Liver (tissue), 8 donors: ENCODE measurements at regions not wholly inside any gene's neighbourhood (a gene's known extent, or its start where the extent isn't known, plus 50 kb on each side); places are given as distances from the start of the nearest gene placed in this dataset.

Experiments used
- DNase-seq: peaks from one replicate; pipeline ENCODE4 v3.0.0-alpha.2; 2017; ENCODE audit warnings: low spot score
- H3K27ac ChIP-seq, 2 donors: one replicate each; pipeline ENCODE4 v1.7.0; 2013; ENCODE audit warnings: inconsistent platforms in 2 of 2, low read length in 2 of 2, control low read depth in 1 of 2, low read depth in 1 of 2, mild to moderate bottlenecking in 1 of 2
- H3K27me3 ChIP-seq, 4 donors: one replicate each; pipeline versions ENCODE4 v1.6.1 to v1.7.0; 2013; ENCODE audit warnings: low read length in 3 of 4, inconsistent platforms in 1 of 4, mild to moderate bottlenecking in 1 of 4, moderate library complexity in 1 of 4; ENCODE audit not compliant: control insufficient read depth in 4 of 4, insufficient read depth in 4 of 4
- H3K36me3 ChIP-seq, 4 donors: one replicate each; pipeline versions ENCODE4 v1.6.1 to v1.7.0; 2013; ENCODE audit warnings: low read length in 3 of 4, mild to moderate bottlenecking in 3 of 4, low read depth in 1 of 4, moderate library complexity in 1 of 4; ENCODE audit not compliant: control insufficient read depth in 4 of 4, insufficient read depth in 3 of 4
- H3K4me1 ChIP-seq, 4 donors: one replicate each; pipeline versions ENCODE4 v1.6.1 to v1.7.0; 2013; ENCODE audit warnings: low read length in 3 of 4, mild to moderate bottlenecking in 3 of 4, moderate library complexity in 1 of 4; ENCODE audit not compliant: control insufficient read depth in 4 of 4, insufficient read depth in 4 of 4
- H3K4me3 ChIP-seq, 3 donors: one replicate each; pipeline versions ENCODE4 v1.6.1 to v1.7.0; 2013; ENCODE audit warnings: low read length in 3 of 3, control low read depth in 1 of 3, low read depth in 1 of 3, mild to moderate bottlenecking in 1 of 3
- H3K9ac ChIP-seq, 2 donors: one replicate each; pipeline ENCODE4 v1.7.0; 2013; ENCODE audit warnings: low read length in 2 of 2, mild to moderate bottlenecking in 2 of 2, moderate library complexity in 2 of 2, control low read depth in 1 of 2, low read depth in 1 of 2
- H3K9me3 ChIP-seq, 4 donors: one replicate each; pipeline versions ENCODE4 v1.6.1 to v1.7.0; 2013; ENCODE audit warnings: low read length in 3 of 4; ENCODE audit not compliant: control insufficient read depth in 4 of 4
- ATF3 ChIP-seq: IDR thresholded peaks from 2 replicates; pipeline ENCODE4 v1.6.1; 2016; ENCODE audit warnings: antibody characterized with exemption
- CTCF ChIP-seq: fragments of 150-350 bp; IDR thresholded peaks from 2 replicates; pipeline ENCODE4 v1.5.1; 2017; ENCODE audit warnings: improper control_type of control experiment, low read depth, low read length; ENCODE audit not compliant: missing input control
- EGR1 ChIP-seq, 2 donors: IDR thresholded peaks; 2 replicates each; pipeline ENCODE4 v1.6.1; 2016 to 2018; ENCODE audit warnings: antibody characterized with exemption in 2 of 2, low read depth in 2 of 2
- FOXA2 ChIP-seq: IDR thresholded peaks from 2 replicates; pipeline ENCODE4 v1.6.1; 2016; ENCODE audit warnings: antibody characterized with exemption
- GABPA ChIP-seq, 2 donors: IDR thresholded peaks in 1 of 2; conservative IDR thresholded peaks in 1 of 2; 2 replicates each; pipeline ENCODE4 v1.6.1; 2016; ENCODE audit warnings: antibody characterized with exemption in 2 of 2, mild to moderate bottlenecking in 1 of 2, moderate library complexity in 1 of 2
- HNF4A ChIP-seq, 2 donors: conservative IDR thresholded peaks; 2 replicates each; pipeline ENCODE4 v1.6.1; 2016; ENCODE audit warnings: antibody characterized with exemption in 2 of 2, mild to moderate bottlenecking in 2 of 2
- HNF4G ChIP-seq: IDR thresholded peaks from 2 replicates; pipeline ENCODE4 v1.6.1; 2016; ENCODE audit warnings: antibody characterized with exemption
- JUND ChIP-seq, 2 donors: IDR thresholded peaks; 2 replicates each; pipeline ENCODE4 v1.6.1; 2016; ENCODE audit warnings: antibody characterized with exemption in 2 of 2
- MAX ChIP-seq: IDR thresholded peaks from 2 replicates; pipeline ENCODE4 v1.6.1; 2016; ENCODE audit warnings: antibody characterized with exemption
- NR2F2 ChIP-seq: IDR thresholded peaks from 2 replicates; pipeline ENCODE4 v1.6.1; 2016; ENCODE audit warnings: antibody characterized with exemption
- RAD21 ChIP-seq, 2 donors: IDR thresholded peaks; 2 replicates each; pipeline ENCODE4 v1.6.1; 2016; ENCODE audit warnings: antibody characterized with exemption in 2 of 2, mild to moderate bottlenecking in 2 of 2
- REST ChIP-seq: IDR thresholded peaks from 2 replicates; pipeline ENCODE4 v1.6.1; 2016; ENCODE audit warnings: antibody characterized with exemption, mild to moderate bottlenecking
- RXRA ChIP-seq, 2 donors: IDR thresholded peaks; 2 replicates each; pipeline ENCODE4 v1.6.1; 2017 to 2018; ENCODE audit warnings: antibody characterized with exemption in 2 of 2, mild to moderate bottlenecking in 1 of 2
- SP1 ChIP-seq: IDR thresholded peaks from 2 replicates; pipeline ENCODE4 v1.6.1; 2018; ENCODE audit warnings: antibody characterized with exemption, mild to moderate bottlenecking
- TAF1 ChIP-seq: conservative IDR thresholded peaks from 2 replicates; pipeline ENCODE4 v1.6.1; 2016; ENCODE audit warnings: antibody characterized with exemption, mild to moderate bottlenecking
- YY1 ChIP-seq: IDR thresholded peaks from 2 replicates; pipeline ENCODE4 v1.6.1; 2016; ENCODE audit warnings: antibody characterized with exemption, mild to moderate bottlenecking
- ZBTB33 ChIP-seq: IDR thresholded peaks from 2 replicates; pipeline ENCODE4 v1.6.1; 2016; ENCODE audit warnings: antibody characterized with exemption
- WGBS: extraction: QIAGEN DNeasy Blood & Tissue Kit; methylation state at CpG from one replicate; pipeline ENCODE4 v1.1.7; 2013; 5-methylcytosine and 5-hydroxymethylcytosine counted together
- donor health status: healthy.
- donor health status: healthy.
- donor health status: healthy.
- donor health status: healthy.
- donor health status: healthy.

- no peak for TF ChIP-seq SP1
- TF ChIP-seq CTCF: no peak
- no peak for TF ChIP-seq JUND (IDR thresholded peaks at IDR 0.05)
- no peak for TF ChIP-seq RXRA (IDR thresholded peaks at IDR 0.05)
- no peak for TF ChIP-seq GABPA (IDR thresholded peaks at IDR 0.05 in 1 of 2, conservative IDR thresholded peaks at IDR 0.05 in 1 of 2)
- no peak for TF ChIP-seq ZBTB33
- TF ChIP-seq FOXA2: no peak
- no peak for TF ChIP-seq EGR1 (IDR thresholded peaks at IDR 0.05; ENCODE audit: low read depth in 2 of 2)
- TF ChIP-seq REST: no peak
- TF ChIP-seq RAD21 (IDR thresholded peaks at IDR 0.05): no peak
- no peak for TF ChIP-seq MAX
- no peak for TF ChIP-seq YY1
- no peak for TF ChIP-seq NR2F2
- no peak for TF ChIP-seq HNF4A (conservative IDR thresholded peaks at IDR 0.05)
- TF ChIP-seq HNF4G: no peak
- TF ChIP-seq TAF1: no peak
- no peak for TF ChIP-seq ATF3
- Histone ChIP-seq H3K36me3 (no peaks in the 10 kb centered on the region), H3K27ac (no peak overlapping the region), H3K27me3 (no peaks in the 10 kb centered on the region), H3K9me3 (no peaks in the 10 kb centered on the region), H3K4me1 (no peaks in the 10 kb centered on the region), H3K9ac (no peak overlapping the region), H3K4me3 (no peak overlapping the region)
- DNase-seq: no peak
- WGBS: 97% methylated on average over 2 of the region's 2 CpGs
Measured at GRCh38 chrX:128601706-128602105, 549.5 kb upstream of the ACTRT1 start.

GRCh38 chrX:128599632-128600031 lies 547.4 kb upstream of the ACTRT1 start:
- Histone ChIP-seq H3K36me3 (no peaks in the 10 kb centered on the region), H3K9ac (no peak overlapping the region), H3K4me3 (no peak overlapping the region), H3K27ac (no peak overlapping the region), H3K27me3 (no peaks in the 10 kb centered on the region), H3K9me3 (no peaks in the 10 kb centered on the region), H3K4me1 (no peaks in the 10 kb centered on the region)
- DNase-seq: no peak
- 84% methylated on average over 1 of the region's 1 CpG for WGBS
- TF ChIP-seq CTCF (no peak), YY1 (no peak), SP1 (no peak), ZBTB33 (no peak), REST (no peak)
